Embryonic facial prominence (tissue), 1 donor: ENCODE measurements at regions not wholly inside any gene's neighbourhood (a gene's known extent, or its start where the extent isn't known, plus 50 kb on each side); places are given as distances from the start of the nearest gene placed in this dataset.

Experiments used
- DNase-seq: peaks from one replicate; pipeline ENCODE4 v3.0.0-alpha.2; 2016; ENCODE audit errors: extremely low spot score

- no peak for DNase-seq
Measured at GRCh38 chr1:193568512-193568911, 382.1 kb upstream of the B3GALT2 start.

GRCh38 chr1:193567937-193568336, 381.5 kb upstream of the B3GALT2 start:
- DNase-seq = no peak

- DNase-seq = no peak
Measured at GRCh38 chr1:193566735-193567134, 380.3 kb upstream of the B3GALT2 start.

GRCh38 chr1:193565971-193566577, 379.7 kb upstream of the B3GALT2 start:
- no peak for DNase-seq

GRCh38 chr1:193562121-193562520, 375.7 kb upstream of the B3GALT2 start:
- no peak for DNase-seq

GRCh38 chr1:193558491-193559028, 372.1 kb upstream of the B3GALT2 start:
- DNase-seq = no peak

- DNase-seq = no peak
Measured at GRCh38 chr1:193555662-193556441, 369.4 kb upstream of the B3GALT2 start.

- no peak for DNase-seq
Measured at GRCh38 chr1:193553564-193553963, 367.2 kb upstream of the B3GALT2 start.

- no peak for DNase-seq
Measured at GRCh38 chr1:193552274-193552673, 365.9 kb upstream of the B3GALT2 start.

- DNase-seq = no peak
Measured at GRCh38 chr1:193549081-193549480, 362.7 kb upstream of the B3GALT2 start.

- DNase-seq = no peak
Measured at GRCh38 chr1:193545171-193545570, 358.8 kb upstream of the B3GALT2 start.

GRCh38 chr1:193543259-193543658, 356.8 kb upstream of the B3GALT2 start:
- DNase-seq = no peak

GRCh38 chr1:193542690-193543089, 356.3 kb upstream of the B3GALT2 start:
- DNase-seq = no peak

- no peak for DNase-seq
Measured at GRCh38 chr1:193540511-193540910, 354.1 kb upstream of the B3GALT2 start.

GRCh38 chr1:193539731-193540459, 353.5 kb upstream of the B3GALT2 start:
- no peak for DNase-seq

- DNase-seq = no peak
Measured at GRCh38 chr1:193538680-193539079, 352.3 kb upstream of the B3GALT2 start.

- no peak for DNase-seq
Measured at GRCh38 chr1:193538003-193538354, 351.6 kb upstream of the B3GALT2 start.

GRCh38 chr1:193537266-193538002, 351.0 kb upstream of the B3GALT2 start:
- DNase-seq = no peak

GRCh38 chr1:193533853-193534252, 347.4 kb upstream of the B3GALT2 start:
- no peak for DNase-seq

GRCh38 chr1:193525917-193526710, 339.7 kb upstream of the B3GALT2 start:
- DNase-seq = no peak

- DNase-seq = no peak
Measured at GRCh38 chr1:193525411-193525810, 339.0 kb upstream of the B3GALT2 start.
